ENCODE measurements at regions not wholly inside any gene's neighbourhood (a gene's known extent, or its start where the extent isn't known, plus 50 kb on each side); places are given as distances from the start of the nearest gene placed in this dataset.
"Not testable (repeated sequence)": the region's sequence is repeated elsewhere in the genome, so short reads cannot be mapped to it uniquely, and the experiment has no call there.

GRCh38 chr18:40132438-40132837 is 1822.6 kb upstream of the PIK3C3 start:
- DNase-seq (ENCODE audit: low spot score) = not testable (repeated sequence)

GRCh38 chr18:40124107-40124506 is 1830.9 kb upstream of the PIK3C3 start:
- DNase-seq (ENCODE audit: low spot score) = no peak

- DNase-seq (ENCODE audit: low spot score) = no peak
These were observed 1834.1 kb upstream of the PIK3C3 start for GRCh38 chr18:40120796-40121391.

GRCh38 chr18:40120356-40120755 is 1834.7 kb upstream of the PIK3C3 start:
- DNase-seq (ENCODE audit: low spot score) = no peak

- DNase-seq (ENCODE audit: low spot score) = not testable (repeated sequence)
These were observed 1835.5 kb upstream of the PIK3C3 start for GRCh38 chr18:40119581-40119980.

GRCh38 chr18:40110455-40110854 is 1844.6 kb upstream of the PIK3C3 start:
- DNase-seq (ENCODE audit: low spot score) = no peak

- no peak for DNase-seq (ENCODE audit: low spot score)
These were observed 1845.6 kb upstream of the PIK3C3 start for GRCh38 chr18:40109252-40110049.

GRCh38 chr18:40108596-40108995 is 1846.4 kb upstream of the PIK3C3 start:
- no peak for DNase-seq (ENCODE audit: low spot score)

- DNase-seq (ENCODE audit: low spot score) = no peak
These were observed 1852.1 kb upstream of the PIK3C3 start for GRCh38 chr18:40102903-40103302.

GRCh38 chr18:40099641-40100040 is 1855.4 kb upstream of the PIK3C3 start:
- no peak for DNase-seq (ENCODE audit: low spot score)

GRCh38 chr18:40096675-40097074 is 1858.4 kb upstream of the PIK3C3 start:
- no peak for DNase-seq (ENCODE audit: low spot score)

- peak; percentile 2 for DNase-seq (ENCODE audit: low spot score)
These were observed 1860.6 kb upstream of the PIK3C3 start for GRCh38 chr18:40094441-40094840.

- no peak for DNase-seq (ENCODE audit: low spot score)
These were observed 1866.9 kb upstream of the PIK3C3 start for GRCh38 chr18:40088130-40088529.

GRCh38 chr18:40079786-40080185 is 1875.2 kb upstream of the PIK3C3 start:
- no peak for DNase-seq (ENCODE audit: low spot score)

GRCh38 chr18:40075616-40076015 is 1879.4 kb upstream of the PIK3C3 start:
- DNase-seq (ENCODE audit: low spot score) = no peak

GRCh38 chr18:40072761-40073160 is 1882.3 kb upstream of the PIK3C3 start:
- DNase-seq (ENCODE audit: low spot score) = no peak

- no peak for DNase-seq (ENCODE audit: low spot score)
These were observed 1888.7 kb upstream of the PIK3C3 start for GRCh38 chr18:40066368-40066767.

- DNase-seq (ENCODE audit: low spot score) = no peak
These were observed 1891.5 kb upstream of the PIK3C3 start for GRCh38 chr18:40063488-40063887.

- no peak for DNase-seq (ENCODE audit: low spot score)
These were observed 1893.9 kb upstream of the PIK3C3 start for GRCh38 chr18:40061086-40061485.

- DNase-seq (ENCODE audit: low spot score) = no peak
These were observed 1894.5 kb upstream of the PIK3C3 start for GRCh38 chr18:40060562-40060961.

GRCh38 chr18:40058811-40059570 is 1896.0 kb upstream of the PIK3C3 start:
- no peak for DNase-seq (ENCODE audit: low spot score)

GRCh38 chr18:40056079-40056692 is 1898.8 kb upstream of the PIK3C3 start:
- no peak for DNase-seq (ENCODE audit: low spot score)

- no peak for DNase-seq (ENCODE audit: low spot score)
These were observed 1899.8 kb upstream of the PIK3C3 start for GRCh38 chr18:40055262-40055661.

All from AG08395 (cell line).